Bronchial epithelial cell (primary cell): ENCODE measurements at regions not wholly inside any gene's neighbourhood (a gene's known extent, or its start where the extent isn't known, plus 50 kb on each side); places are given as distances from the start of the nearest gene placed in this dataset.

Experiments
- DNase-seq: peaks from one replicate; pipeline ENCODE4 v3.0.0-alpha.2; 2010; ENCODE audit warnings: low read depth
- FAIRE-seq: peaks from 2 replicates; lab custom pipeline; 2011; peaks lifted over from hg19 to GRCh38; lab: Jason Lieb, UNC
- H3K27me3 ChIP-seq: 2 replicates; pipeline ENCODE4 v1.5.1; 2011; ENCODE audit warnings: low read length; ENCODE audit not compliant: control insufficient read depth, insufficient read depth
- H3K36me3 ChIP-seq: 2 replicates; pipeline ENCODE4 v1.5.1; 2011; ENCODE audit warnings: low read length; ENCODE audit not compliant: control insufficient read depth, insufficient read depth
- H3K4me3 ChIP-seq: 2 replicates; pipeline ENCODE4 v1.5.1; 2011; ENCODE audit warnings: mild to moderate bottlenecking, low read depth, low read length, control low read depth
- TF ChIP-seq, protein P1 (sequence below): IDR thresholded peaks from 2 replicates; pipeline ENCODE4 v1.5.1; 2011; ENCODE audit warnings: mild to moderate bottlenecking, moderate library complexity, low read length, control low read depth, inconsistent platforms; ENCODE audit not compliant: insufficient read depth, severe bottlenecking

DNA sequence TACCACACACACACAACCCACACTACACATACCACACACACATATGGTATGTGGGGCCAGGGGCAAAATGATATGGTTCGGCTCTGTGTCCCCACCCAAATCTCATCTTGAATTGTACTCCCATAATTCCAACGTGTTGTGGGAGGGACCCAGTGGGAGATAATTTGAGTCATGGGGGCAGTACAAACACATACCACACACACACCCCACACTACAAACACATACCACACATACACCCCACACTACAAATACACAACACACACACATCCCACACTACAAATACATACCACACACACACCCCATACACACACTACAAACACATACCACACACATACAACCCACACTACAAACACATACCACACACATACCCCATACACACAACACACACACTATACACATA lies 117.8 kb downstream of the TTC32 start:
- TF ChIP-seq, protein P1, sequence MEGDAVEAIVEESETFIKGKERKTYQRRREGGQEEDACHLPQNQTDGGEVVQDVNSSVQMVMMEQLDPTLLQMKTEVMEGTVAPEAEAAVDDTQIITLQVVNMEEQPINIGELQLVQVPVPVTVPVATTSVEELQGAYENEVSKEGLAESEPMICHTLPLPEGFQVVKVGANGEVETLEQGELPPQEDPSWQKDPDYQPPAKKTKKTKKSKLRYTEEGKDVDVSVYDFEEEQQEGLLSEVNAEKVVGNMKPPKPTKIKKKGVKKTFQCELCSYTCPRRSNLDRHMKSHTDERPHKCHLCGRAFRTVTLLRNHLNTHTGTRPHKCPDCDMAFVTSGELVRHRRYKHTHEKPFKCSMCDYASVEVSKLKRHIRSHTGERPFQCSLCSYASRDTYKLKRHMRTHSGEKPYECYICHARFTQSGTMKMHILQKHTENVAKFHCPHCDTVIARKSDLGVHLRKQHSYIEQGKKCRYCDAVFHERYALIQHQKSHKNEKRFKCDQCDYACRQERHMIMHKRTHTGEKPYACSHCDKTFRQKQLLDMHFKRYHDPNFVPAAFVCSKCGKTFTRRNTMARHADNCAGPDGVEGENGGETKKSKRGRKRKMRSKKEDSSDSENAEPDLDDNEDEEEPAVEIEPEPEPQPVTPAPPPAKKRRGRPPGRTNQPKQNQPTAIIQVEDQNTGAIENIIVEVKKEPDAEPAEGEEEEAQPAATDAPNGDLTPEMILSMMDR: no peak
- FAIRE-seq (peak; percentile 18), DNase-seq (no peak)
- no peaks in the 10 kb centered on the region for H3K27me3 ChIP-seq
- H3K4me3 ChIP-seq: no peak overlapping the region
- no peaks in the 10 kb centered on the region for H3K36me3 ChIP-seq

DNA sequence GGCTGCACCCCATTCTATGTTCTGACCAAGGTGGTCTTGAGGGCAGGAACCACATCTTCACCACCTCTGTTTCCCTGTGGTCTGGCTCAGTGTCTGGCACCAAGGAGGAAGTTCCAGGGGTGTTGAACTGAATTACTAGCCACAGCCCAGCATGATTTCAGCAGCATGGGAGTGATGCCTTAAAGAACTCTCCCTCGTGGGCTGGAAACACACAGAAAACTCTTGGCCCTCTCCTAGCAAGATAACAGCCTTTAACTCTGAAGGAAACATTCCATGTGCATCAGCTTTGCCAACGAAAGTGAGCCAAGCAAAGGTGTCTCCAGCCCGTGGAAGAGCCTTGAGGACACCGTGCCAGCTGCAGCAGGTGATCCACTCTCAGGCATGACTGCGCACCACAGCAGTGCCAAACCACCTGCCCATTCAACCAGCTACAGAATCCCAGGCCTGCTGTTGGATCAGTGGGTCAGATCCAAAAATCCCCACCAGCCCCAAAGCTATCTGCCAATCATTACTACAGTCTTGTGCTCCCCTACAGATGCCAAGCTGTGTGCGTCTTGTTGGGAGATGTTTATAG lies 124.8 kb downstream of the TTC32 start:
- DNase-seq: no peak
- H3K36me3 ChIP-seq: no peaks in the 10 kb centered on the region
- peaks cover 1% of the 10 kb centered on the region for H3K27me3 ChIP-seq
- no peak for FAIRE-seq
- TF ChIP-seq, protein P1: no peak
- H3K4me3 ChIP-seq: no peak overlapping the region

GRCh38 chr2:19775838-19776237 lies 125.9 kb downstream of the TTC32 start:
- DNase-seq: no peak
- no peak for FAIRE-seq

DNA sequence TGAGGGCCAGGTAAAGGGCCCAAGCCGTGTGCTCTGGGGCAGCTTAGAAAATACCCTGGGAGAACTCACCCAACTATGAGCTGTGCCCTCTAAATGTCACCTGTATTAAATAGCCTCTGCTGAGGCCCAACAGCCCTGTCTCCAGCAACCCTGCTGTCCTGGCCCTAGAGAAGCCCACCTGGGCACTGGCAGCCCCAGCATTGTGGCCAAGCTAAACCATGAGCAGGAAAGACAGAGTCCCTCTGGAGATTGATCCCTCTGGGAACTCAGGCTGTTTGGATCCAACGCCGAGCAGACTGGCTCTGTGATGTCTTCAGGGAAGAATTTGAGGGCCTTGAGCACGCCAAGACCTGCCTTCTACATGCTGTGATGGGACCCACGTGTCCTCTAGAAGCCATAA lies 126.5 kb downstream of the TTC32 start:
- TF ChIP-seq, protein P1: no peak
- Histone ChIP-seq H3K36me3 (no peaks in the 10 kb centered on the region), H3K4me3 (no peak overlapping the region), H3K27me3 (peaks cover 1% of the 10 kb centered on the region)
- DNase-seq: peak; percentile 24
- no peak for FAIRE-seq

More at GRCh38 chr2:19775838-19776237, 125.9 kb downstream of the TTC32 start:
- Histone ChIP-seq H3K4me3 (no peak overlapping the region), H3K36me3 (no peaks in the 10 kb centered on the region), H3K27me3 (peaks cover 1% of the 10 kb centered on the region)
- TF ChIP-seq, protein P1: no peak

GRCh38 chr2:19774805-19775176 lies 127.0 kb downstream of the TTC32 start:
- no peak for DNase-seq
- Histone ChIP-seq H3K4me3 (no peak overlapping the region), H3K27me3 (peaks cover 1% of the 10 kb centered on the region), H3K36me3 (no peaks in the 10 kb centered on the region)
- FAIRE-seq: no peak
- TF ChIP-seq, protein P1: no peak

GRCh38 chr2:19772981-19773380 lies 128.8 kb downstream of the TTC32 start:
- TF ChIP-seq, protein P1: no peak
- FAIRE-seq (no peak), DNase-seq (no peak)
- H3K4me3 ChIP-seq: no peak overlapping the region
- no peaks in the 10 kb centered on the region for H3K36me3 ChIP-seq
- H3K27me3 ChIP-seq: no peaks in the 10 kb centered on the region
